Hematopoietic multipotent progenitor cell treated with erythropoietin and hydrocortisone succinate and interleukin-3 and kit ligand, for 6 days (in vitro differentiated cells): ENCODE measurements at regions not wholly inside any gene's neighbourhood (a gene's known extent, or its start where the extent isn't known, plus 50 kb on each side); places are given as distances from the start of the nearest gene placed in this dataset.

Experiments used
- DNase-seq: peaks from one replicate; pipeline ENCODE4 v3.0.0-alpha.2; 2015

DNA sequence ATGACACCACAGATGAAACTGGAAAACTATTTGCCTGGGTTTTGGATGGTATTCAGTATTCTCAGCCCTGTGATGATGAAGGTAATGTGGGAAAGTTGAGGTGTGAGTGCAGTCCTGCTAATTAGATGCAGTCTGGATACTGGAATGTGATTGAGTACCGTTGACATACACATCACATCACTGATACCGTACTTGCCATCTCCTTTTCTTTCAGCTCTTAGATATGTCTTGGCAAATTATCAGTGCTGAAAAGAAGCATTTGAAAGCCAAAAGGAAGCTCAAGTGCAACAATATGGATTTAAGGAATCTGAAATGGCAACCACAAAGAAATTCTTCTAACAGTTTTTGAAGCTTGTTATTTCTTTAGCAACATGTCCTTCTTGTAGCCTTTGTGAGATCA lies 381.4 kb upstream of the TGFBR2 start:
- no peak for DNase-seq

GRCh38 chr3:30226601-30227151 lies 379.7 kb upstream of the TGFBR2 start:
- DNase-seq: no peak

- peak; percentile 85 for DNase-seq
Observed at GRCh38 chr3:30227571-30228301, 378.7 kb upstream of the TGFBR2 start.

GRCh38 chr3:30228302-30228631 lies 378.1 kb upstream of the TGFBR2 start:
- DNase-seq: no peak

DNA sequence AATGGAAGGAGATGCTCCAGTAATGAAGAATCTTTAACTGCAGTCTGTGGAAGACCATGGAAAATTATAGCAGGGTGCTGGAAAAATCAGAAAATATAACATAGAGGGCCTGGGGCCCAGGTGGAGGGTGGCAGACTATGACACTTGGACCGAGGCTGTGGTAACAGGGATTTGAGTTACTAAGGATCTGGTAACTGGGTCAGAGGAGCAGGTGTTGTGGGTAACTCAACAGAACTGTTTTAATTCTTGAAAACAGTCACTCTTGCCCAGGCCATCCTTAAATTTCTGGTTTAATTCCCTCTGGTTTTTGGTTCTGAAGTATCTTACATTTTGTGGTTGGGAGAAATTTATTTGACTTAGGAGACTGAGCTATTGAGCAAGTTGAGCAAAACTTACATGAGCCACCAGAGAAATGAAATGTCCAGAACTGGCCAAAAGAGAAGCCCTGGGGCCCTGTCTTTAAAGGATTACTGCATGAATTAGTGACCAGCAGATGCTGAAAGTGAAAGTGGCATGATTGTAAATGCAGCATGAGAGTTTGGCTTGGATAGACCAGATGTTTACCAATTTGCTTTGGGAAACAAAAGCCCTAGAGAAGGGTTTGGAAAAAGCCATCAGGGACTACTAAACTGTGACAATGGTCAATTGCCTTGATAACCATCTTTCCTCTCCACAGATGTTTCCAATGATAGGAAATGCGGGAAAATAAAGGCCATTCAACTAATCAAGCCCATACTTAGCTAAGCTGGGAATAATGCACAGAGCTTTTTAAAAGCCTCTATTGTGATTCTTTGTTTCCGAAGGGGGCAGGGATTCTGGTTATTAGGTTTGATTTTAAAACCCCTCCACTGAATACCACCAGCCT lies 374.9 kb upstream of the TGFBR2 start:
- no peak for DNase-seq

GRCh38 chr3:30232142-30232541 lies 374.3 kb upstream of the TGFBR2 start:
- DNase-seq: peak; percentile 44

DNA sequence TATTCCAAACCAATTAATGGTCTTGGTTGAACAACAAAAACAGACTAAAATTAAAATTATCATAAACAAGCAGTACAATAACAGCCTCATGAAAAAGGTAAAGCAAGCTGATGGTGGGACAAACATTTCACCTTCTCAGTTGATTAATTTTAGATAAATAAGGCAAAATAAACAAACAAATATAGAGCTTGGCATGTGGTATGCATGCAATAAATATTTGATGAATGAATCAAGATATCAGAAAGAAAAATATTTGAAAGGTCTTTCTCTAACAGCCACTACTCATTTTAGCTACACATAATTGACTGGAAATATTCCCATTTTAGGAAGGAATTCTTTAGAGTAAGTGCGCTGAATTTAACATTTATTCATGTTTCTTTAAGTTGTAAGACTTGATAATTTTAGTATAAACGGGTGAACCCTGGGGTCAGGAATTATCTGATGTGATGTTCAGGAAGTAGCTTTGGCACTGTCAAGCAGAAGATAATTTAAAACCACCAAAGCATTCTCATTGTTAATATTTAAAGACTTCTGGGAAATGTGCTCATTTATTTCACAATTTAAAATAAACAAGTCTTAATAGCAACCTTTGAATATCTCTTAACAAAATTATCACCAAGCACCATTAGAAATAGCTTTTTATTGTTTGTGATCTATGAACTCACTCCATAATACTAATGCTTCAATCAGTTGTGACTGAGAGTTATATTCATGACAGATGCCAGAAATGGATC lies 372.3 kb upstream of the TGFBR2 start:
- DNase-seq: peak; percentile 13

- no peak for DNase-seq
Observed at GRCh38 chr3:30236011-30236410, 370.4 kb upstream of the TGFBR2 start.

DNA sequence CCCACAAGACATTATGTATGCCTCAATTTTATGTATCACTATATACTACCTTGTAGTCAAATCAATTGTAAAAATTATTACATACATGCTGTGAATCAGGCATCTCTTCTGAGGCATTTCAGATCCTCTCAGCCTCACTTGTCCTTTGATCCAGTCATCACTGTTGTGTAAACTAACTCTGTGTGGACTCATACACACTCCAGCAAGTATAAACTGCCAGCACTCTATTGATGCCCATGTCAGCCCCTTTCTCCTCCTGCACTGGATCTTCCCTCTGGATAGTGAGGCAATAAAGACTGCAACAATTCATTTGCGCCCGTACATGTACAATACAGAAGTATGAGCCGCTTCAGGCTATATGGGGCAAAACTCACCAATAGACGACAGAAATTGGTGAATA lies 364.7 kb upstream of the TGFBR2 start:
- DNase-seq: no peak

- no peak for DNase-seq
Observed at GRCh38 chr3:30245858-30246622, 360.4 kb upstream of the TGFBR2 start.

GRCh38 chr3:30248423-30248822 lies 358.0 kb upstream of the TGFBR2 start:
- DNase-seq: no peak

- DNase-seq: no peak
Observed at GRCh38 chr3:30252474-30252873, 353.9 kb upstream of the TGFBR2 start.

DNA sequence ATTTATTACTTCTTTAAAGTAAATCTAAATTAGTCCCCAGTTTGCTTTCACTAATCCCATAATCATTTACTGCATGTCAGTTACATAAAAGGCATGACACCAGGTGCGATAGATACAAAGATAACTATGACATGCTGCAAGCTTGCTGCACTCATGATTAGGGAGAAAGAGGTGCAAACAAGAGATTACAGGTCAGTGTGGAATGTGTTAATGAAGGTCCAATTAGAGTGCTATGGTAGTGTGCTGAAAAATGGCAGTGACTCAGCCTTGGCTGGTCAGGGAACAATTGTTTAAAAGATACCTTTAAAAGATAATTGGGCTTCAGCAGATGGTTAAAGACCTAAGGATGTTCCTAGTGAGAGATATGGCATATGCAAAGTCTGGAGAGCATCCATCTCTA lies 352.6 kb upstream of the TGFBR2 start:
- DNase-seq: no peak

GRCh38 chr3:30256474-30256873 lies 349.9 kb upstream of the TGFBR2 start:
- DNase-seq: no peak

DNA sequence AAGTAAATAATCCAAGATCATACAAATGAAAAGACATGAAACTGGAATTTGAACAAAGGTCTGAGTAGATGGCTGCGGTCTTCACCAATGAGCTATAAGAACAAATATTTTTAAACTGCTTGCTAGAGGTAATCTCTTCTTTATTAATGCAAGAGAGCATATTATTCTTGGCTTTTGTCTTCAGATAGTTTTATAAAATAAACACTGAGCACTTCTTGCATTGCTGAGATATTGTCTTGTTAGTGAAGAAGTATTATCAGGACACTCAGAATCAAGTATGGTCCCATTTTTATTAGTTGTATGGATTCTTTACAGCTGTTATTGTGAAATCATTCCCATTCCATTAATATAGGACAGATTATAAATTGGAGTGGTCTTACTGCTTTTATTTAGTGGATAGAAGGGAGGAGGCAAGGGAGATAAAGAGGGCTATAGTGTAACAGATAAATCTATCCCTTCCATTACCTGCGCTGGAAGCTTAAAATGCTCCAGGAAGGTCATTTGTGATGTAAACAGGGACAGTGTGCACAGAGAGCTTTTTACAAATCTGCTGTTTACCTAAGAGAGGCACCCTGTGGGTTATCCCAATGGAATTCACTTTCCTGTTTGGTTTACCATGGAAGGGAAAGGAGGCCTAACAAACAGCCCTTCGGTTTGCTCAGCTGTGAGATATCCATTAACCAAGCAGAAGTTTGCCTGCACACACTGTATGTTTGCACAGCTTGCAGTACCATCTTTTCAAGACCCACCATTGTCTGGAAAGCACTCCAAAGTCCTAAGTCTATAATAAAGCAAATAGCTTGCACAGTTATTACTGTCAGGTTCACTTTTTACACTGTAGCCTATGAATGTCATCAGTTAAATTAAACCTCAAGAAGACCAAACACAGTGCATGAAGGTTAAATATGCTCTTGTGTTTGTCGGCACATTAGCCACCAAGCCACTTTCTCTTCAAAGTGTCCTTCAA lies 347.7 kb upstream of the TGFBR2 start:
- DNase-seq: no peak

- no peak for DNase-seq
Observed at GRCh38 chr3:30259730-30260129, 346.7 kb upstream of the TGFBR2 start.

DNA sequence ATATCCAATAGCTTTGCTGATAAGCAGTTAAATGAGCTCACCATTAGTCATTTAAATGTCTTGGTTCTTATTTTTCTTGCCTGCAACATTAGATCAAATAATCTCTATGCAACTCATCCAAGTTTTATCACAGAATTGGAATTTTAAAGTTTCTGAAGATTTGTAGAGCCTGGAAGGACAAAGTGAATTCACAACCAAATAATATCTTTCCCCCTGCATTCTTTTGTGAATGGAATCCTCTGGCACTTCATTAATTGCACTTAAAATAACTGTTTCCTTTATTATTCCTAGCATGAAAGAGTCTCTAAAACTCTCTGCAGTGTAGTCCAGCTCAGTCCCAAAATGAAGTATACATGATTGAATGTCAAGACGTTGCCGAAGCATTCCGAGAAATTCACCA lies 345.6 kb upstream of the TGFBR2 start:
- no peak for DNase-seq

- DNase-seq: no peak
Observed at GRCh38 chr3:30263238-30263924, 343.0 kb upstream of the TGFBR2 start.

- peak; percentile 8 for DNase-seq
Observed at GRCh38 chr3:30263925-30264313, 342.5 kb upstream of the TGFBR2 start.

- no peak for DNase-seq
Observed at GRCh38 chr3:30266524-30266923, 339.9 kb upstream of the TGFBR2 start.

GRCh38 chr3:30268288-30268687 lies 338.1 kb upstream of the TGFBR2 start:
- DNase-seq: no peak
